DOHH2 (cell line): ENCODE measurements at regions not wholly inside any gene's neighbourhood (a gene's known extent, or its start where the extent isn't known, plus 50 kb on each side); places are given as distances from the start of the nearest gene placed in this dataset.

Source experiments
- CTCF ChIP-seq: fragments of 200-600 bp; sonication (generic); IDR thresholded peaks from one replicate; pipeline ENCODE4 v1.5.1; 2014; ENCODE audit warnings: antibody characterized with exemption, mild to moderate bottlenecking, low read depth, low read length; ENCODE audit not compliant: poor library complexity, severe bottlenecking
- EZH2phosphoT487 ChIP-seq: fragments of 200-600 bp; sonication (generic); IDR thresholded peaks from 2 replicates; pipeline ENCODE4 v1.6.1; 2017; ENCODE audit warnings: borderline replicate concordance, mild to moderate bottlenecking, antibody characterized with exemption, low read length, moderate library complexity, mixed read lengths

DNA sequence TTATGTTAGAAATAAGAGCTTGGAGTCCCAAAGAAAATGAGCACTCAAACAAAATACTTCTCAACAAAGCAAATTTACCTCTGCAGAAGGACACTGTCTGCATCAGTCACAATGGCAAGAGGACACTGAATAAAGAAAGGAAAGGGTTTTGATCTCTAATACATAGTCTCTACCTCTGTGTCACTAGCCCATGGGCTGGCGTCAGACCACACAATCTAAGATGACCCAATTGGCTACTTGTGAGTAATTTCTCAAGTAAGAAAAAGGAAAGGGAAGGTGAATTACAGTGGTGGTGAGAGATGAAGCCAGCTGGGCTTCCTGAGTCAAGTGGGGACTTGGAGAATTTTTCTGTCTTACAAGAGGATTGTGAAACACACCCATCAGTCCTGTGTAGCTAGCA, 257.9 kb upstream of the AMELY start:
- TF ChIP-seq EZH2phosphoT487: no peak
- no peak for TF ChIP-seq CTCF
